B cell (primary cell): ENCODE measurements at regions not wholly inside any gene's neighbourhood (a gene's known extent, or its start where the extent isn't known, plus 50 kb on each side); places are given as distances from the start of the nearest gene placed in this dataset.

Source experiments
- ATAC-seq: fragments of 200-7000 bp; cut with Tn5 transposase; one replicate; pipeline ENCODE4 v1.10.0; 2021; ENCODE audit warnings: low read depth, mild to moderate bottlenecking, moderate number of reproducible peaks, moderate library complexity
- CTCF ChIA-PET: fragments of 350-600 bp; sonication (Branson Sonifier 250); formaldehyde crosslinking; loops from one replicate; lab custom pipeline; 2021; ENCODE audit warnings: antibody characterized with exemption, inconsistent platforms; lab: Charles Lee
- POLR2A ChIA-PET: fragments of 350-600 bp; sonication (Branson Sonifier 250); formaldehyde crosslinking; loops from one replicate; lab custom pipeline; 2021; ENCODE audit warnings: antibody characterized with exemption; lab: Charles Lee
- DNase-seq: peaks from one replicate; pipeline ENCODE4 v3.0.0; 2013
- H2AFZ ChIP-seq: 2 replicates; pipeline ENCODE4 v1.6.1; 2012; ENCODE audit warnings: mild to moderate bottlenecking, low read depth, low read length; ENCODE audit not compliant: insufficient read depth, poor library complexity, severe bottlenecking
- H3K27ac ChIP-seq, 2 donors: 1 replicate in 1 of 2; 2 replicates in 1 of 2; pipeline ENCODE4 v1.5.1; 2012 to 2013; ENCODE audit warnings: low read length in 2 of 2, mild to moderate bottlenecking in 2 of 2, moderate library complexity in 1 of 2
- H3K27me3 ChIP-seq, 4 experiments: fragments of 200-600 bp in 1 of 4; sonication (generic) in 1 of 4; replicated peaks in 1 of 4; 1 replicate in 2 of 4; 2 replicates in 2 of 4; pipeline versions ENCODE4 v1.6.1 to v1.7.0; 2013 to 2016; ENCODE audit warnings: low read length in 3 of 4, mild to moderate bottlenecking in 2 of 4, mixed read lengths in 1 of 4, moderate library complexity in 1 of 4; ENCODE audit not compliant: insufficient read depth in 4 of 4, control insufficient read depth in 3 of 4; ENCODE audit errors: control extremely low read depth in 1 of 4
- H3K36me3 ChIP-seq, 2 experiments: replicated peaks in 1 of 2; 1 replicate in 1 of 2; 2 replicates in 1 of 2; pipeline versions ENCODE4 v1.6.1 to v1.7.1; 2013; ENCODE audit warnings: low read length in 1 of 2; ENCODE audit not compliant: insufficient read depth in 2 of 2, control insufficient read depth in 1 of 2; ENCODE audit errors: control extremely low read depth in 1 of 2, extremely low read depth in 1 of 2
- H3K4me1 ChIP-seq, 2 donors: fragments of 200-600 bp in 1 of 2; sonication (generic) in 1 of 2; 1 replicate in 1 of 2; 2 replicates in 1 of 2; pipeline versions ENCODE4 v1.5.1 to v1.6.1; 2013 to 2017; ENCODE audit warnings: low read length in 2 of 2; ENCODE audit not compliant: control insufficient read depth in 2 of 2, insufficient read depth in 2 of 2
- H3K4me2 ChIP-seq: replicated peaks from 2 replicates; pipeline ENCODE3; 2012; ENCODE audit warnings: mild to moderate bottlenecking, low read depth, low read length; ENCODE audit not compliant: poor library complexity, severe bottlenecking
- H3K4me3 ChIP-seq, 5 experiments: fragments of 200-600 bp in 1 of 5; sonication (generic) in 1 of 5; 1 replicate in 3 of 5; 2 replicates in 2 of 5; pipeline versions ENCODE4 v1.5.1 to v1.7.0; 2011 to 2016; ENCODE audit warnings: low read length in 4 of 5, mild to moderate bottlenecking in 4 of 5, low read depth in 2 of 5, control low read depth in 1 of 5, moderate library complexity in 1 of 5; ENCODE audit not compliant: insufficient read depth in 1 of 5; ENCODE audit errors: control extremely low read depth in 1 of 5, extremely low read depth in 1 of 5
- H3K79me2 ChIP-seq: fragments of 200-600 bp; sonication (generic); one replicate; pipeline ENCODE4 v1.6.0; 2016; ENCODE audit warnings: low read length; ENCODE audit not compliant: control insufficient read depth, insufficient read depth
- H3K9ac ChIP-seq: fragments of 200-600 bp; sonication (generic); 2 replicates; pipeline ENCODE4 v1.6.1; 2017; ENCODE audit warnings: mild to moderate bottlenecking, low read length, moderate library complexity
- H3K9me3 ChIP-seq, 3 donors: one replicate each; pipeline versions ENCODE4 v1.6.1 to v1.7.1; 2013; ENCODE audit warnings: low read length in 2 of 3; ENCODE audit not compliant: control insufficient read depth in 2 of 3, insufficient read depth in 1 of 3; ENCODE audit errors: control extremely low read depth in 1 of 3
- H4K20me1 ChIP-seq: 2 replicates; pipeline ENCODE4 v1.6.0; 2012; ENCODE audit warnings: mild to moderate bottlenecking, low read length; ENCODE audit not compliant: insufficient read depth, control insufficient read depth, poor library complexity, severe bottlenecking
- H3K27ac Mint-ChIP-seq: one replicate; pipeline ENCODE4 v1.8.0; 2021; ENCODE audit warnings: mixed read lengths
- H3K27me3 Mint-ChIP-seq: one replicate; pipeline ENCODE4 v1.8.0; 2021; ENCODE audit warnings: mixed read lengths
- H3K4me1 Mint-ChIP-seq: one replicate; pipeline ENCODE4 v1.8.0; 2021; ENCODE audit warnings: mixed read lengths
- H3K4me3 Mint-ChIP-seq: one replicate; pipeline ENCODE4 v1.8.0; 2021; ENCODE audit warnings: mixed read lengths
- H3K9me3 Mint-ChIP-seq: one replicate; pipeline ENCODE4 v1.8.0; 2022; ENCODE audit warnings: mixed read lengths; ENCODE audit not compliant: insufficient read depth
- EZH2 ChIP-seq: IDR thresholded peaks from 2 replicates; pipeline ENCODE4 v1.6.1; 2012; ENCODE audit warnings: borderline replicate concordance, low read depth, mild to moderate bottlenecking, moderate library complexity, low read length; ENCODE audit not compliant: insufficient read depth, poor library complexity, severe bottlenecking
- WGBS: methylation state at CpG from one replicate; pipeline ENCODE4 v1.1.5; 2013; ENCODE audit warnings: missing lambda C conversion rate; ENCODE audit not compliant: insufficient coverage; 5-methylcytosine and 5-hydroxymethylcytosine counted together
- intact Hi-C: fragments of 100-400 bp; cut with micrococcal nuclease; formaldehyde crosslinking; loops from one replicate; pipeline ENCODE4 v1.10.0; 2022
- TF ChIP-seq, protein P1 (sequence below): fragments of 200-600 bp; IDR thresholded peaks from one replicate; pipeline ENCODE4 v1.8.0; 2022; ENCODE audit warnings: antibody characterized with exemption, mild to moderate bottlenecking

DNA sequence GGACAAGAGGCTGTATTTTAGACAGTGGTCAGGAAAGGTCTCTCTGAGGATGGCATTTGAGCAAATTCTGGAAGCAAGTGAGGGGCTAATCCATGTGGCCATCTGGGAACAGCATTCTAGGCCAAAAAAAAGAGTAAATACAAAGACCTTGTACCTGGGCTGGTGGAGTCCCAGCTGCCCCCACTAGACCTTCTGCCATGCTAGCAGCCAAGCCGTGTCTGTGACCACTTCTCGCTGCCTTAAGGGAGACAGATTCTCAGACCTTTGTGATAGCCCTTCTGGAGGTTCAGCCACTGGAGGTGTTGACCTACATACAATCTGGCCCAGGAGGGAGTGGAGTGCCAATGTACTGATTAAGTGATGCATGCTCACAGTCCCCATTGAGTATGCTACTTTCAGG, 506.2 kb downstream of the MID1IP1 start:
- H3K9me3 Mint-ChIP-seq, result no peaks in the 10 kb centered on the region
- no peak overlapping the region for H3K27ac Mint-ChIP-seq
- Histone ChIP-seq H3K9me3 (peaks cover 0 to 8% (median 7%) of the 10 kb centered on the region in 3 donors), H3K36me3 (no peaks in the 10 kb centered on the region), H3K4me1 (peaks cover 34% of the 10 kb centered on the region in 2 donors), H3K27me3 (no peaks in the 10 kb centered on the region), H3K79me2 (no peaks in the 10 kb centered on the region), H2AFZ (no peak overlapping the region), H3K4me3 (no peak overlapping the region), H3K27ac (no peak overlapping the region), H3K4me2 (no peak overlapping the region), H3K9ac (no peak overlapping the region), H4K20me1 (no peaks in the 10 kb centered on the region)
- peaks cover 23% of the 10 kb centered on the region for H3K4me1 Mint-ChIP-seq
- ChIA-PET POLR2A (interaction anchor here (0.6 kb wide), 1 partner anchor 862 kb away, joined by 4 read pairs; no protein-coding TSS in a partner anchor), CTCF (no interaction called here)
- no peaks in the 10 kb centered on the region for H3K27me3 Mint-ChIP-seq
- ATAC-seq (no peak), DNase-seq (no peak)
- 100% methylated on average over 2 of the region's 2 CpGs for WGBS
- H3K4me3 Mint-ChIP-seq, result no peak overlapping the region
- TF ChIP-seq, protein P1, sequence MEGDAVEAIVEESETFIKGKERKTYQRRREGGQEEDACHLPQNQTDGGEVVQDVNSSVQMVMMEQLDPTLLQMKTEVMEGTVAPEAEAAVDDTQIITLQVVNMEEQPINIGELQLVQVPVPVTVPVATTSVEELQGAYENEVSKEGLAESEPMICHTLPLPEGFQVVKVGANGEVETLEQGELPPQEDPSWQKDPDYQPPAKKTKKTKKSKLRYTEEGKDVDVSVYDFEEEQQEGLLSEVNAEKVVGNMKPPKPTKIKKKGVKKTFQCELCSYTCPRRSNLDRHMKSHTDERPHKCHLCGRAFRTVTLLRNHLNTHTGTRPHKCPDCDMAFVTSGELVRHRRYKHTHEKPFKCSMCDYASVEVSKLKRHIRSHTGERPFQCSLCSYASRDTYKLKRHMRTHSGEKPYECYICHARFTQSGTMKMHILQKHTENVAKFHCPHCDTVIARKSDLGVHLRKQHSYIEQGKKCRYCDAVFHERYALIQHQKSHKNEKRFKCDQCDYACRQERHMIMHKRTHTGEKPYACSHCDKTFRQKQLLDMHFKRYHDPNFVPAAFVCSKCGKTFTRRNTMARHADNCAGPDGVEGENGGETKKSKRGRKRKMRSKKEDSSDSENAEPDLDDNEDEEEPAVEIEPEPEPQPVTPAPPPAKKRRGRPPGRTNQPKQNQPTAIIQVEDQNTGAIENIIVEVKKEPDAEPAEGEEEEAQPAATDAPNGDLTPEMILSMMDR, result no peak
- no peak for TF ChIP-seq EZH2
- intact Hi-C loops, result no loop called here

DNA sequence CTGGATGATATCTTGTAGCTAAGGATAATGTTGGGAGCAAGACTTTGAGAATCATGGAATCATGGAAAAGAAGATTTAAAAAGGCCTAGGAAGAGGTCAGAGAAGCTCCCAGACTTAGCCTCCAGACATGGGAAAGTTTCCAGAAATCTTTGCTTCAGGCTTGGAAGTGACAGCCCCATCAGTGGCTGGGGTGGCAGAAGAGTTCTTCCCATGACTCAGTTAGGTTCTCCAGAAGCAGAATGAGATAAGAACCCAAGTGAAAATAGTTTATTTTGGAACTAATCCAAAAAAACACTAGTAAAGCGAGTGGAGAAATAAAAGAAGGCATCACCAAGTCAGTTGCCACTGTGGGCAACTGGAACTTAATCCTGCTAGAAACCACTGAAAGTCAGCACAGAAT, 506.9 kb downstream of the MID1IP1 start:
- no peaks in the 10 kb centered on the region for H3K79me2 ChIP-seq
- no peaks in the 10 kb centered on the region for H4K20me1 ChIP-seq
- peaks cover 23% of the 10 kb centered on the region for H3K4me1 Mint-ChIP-seq
- H3K4me3 ChIP-seq, result no peak overlapping the region
- no peak overlapping the region for H3K4me2 ChIP-seq
- no peak overlapping the region for H3K27ac ChIP-seq
- no peaks in the 10 kb centered on the region for H3K27me3 Mint-ChIP-seq
- H3K4me1 ChIP-seq, result peaks cover 34% of the 10 kb centered on the region in 2 donors
- peaks cover 0 to 3% (median under 1%) of the 10 kb centered on the region in 3 donors for H3K9me3 ChIP-seq
- H3K9me3 Mint-ChIP-seq, result no peaks in the 10 kb centered on the region
- H3K4me3 Mint-ChIP-seq, result no peak overlapping the region
- H3K27me3 ChIP-seq, result no peaks in the 10 kb centered on the region
- H3K36me3 ChIP-seq, result no peaks in the 10 kb centered on the region
- no peak overlapping the region for H3K27ac Mint-ChIP-seq
- CTCF ChIA-PET, result no interaction called here
- DNase-seq (no peak), ATAC-seq (no peak)
- POLR2A ChIA-PET, result no interaction called here
- H3K9ac ChIP-seq, result no peak overlapping the region
- no peak overlapping the region for H2AFZ ChIP-seq
- TF ChIP-seq, protein P1, result no peak
- TF ChIP-seq EZH2, result no peak
- intact Hi-C loops, result no loop called here
- no CpG with 5 or more reads among the region's 1 CpG for WGBS
